A549 (cell line): ENCODE measurements at regions not wholly inside any gene's neighbourhood (a gene's known extent, or its start where the extent isn't known, plus 50 kb on each side); places are given as distances from the start of the nearest gene placed in this dataset.

Source experiments
- BCL3 ChIP-seq: fragments of >200 bp; sonication (Bioruptor Twin); formaldehyde crosslinking; IDR thresholded peaks from 3 replicates; pipeline ENCODE4 v1.6.1; 2016
- CTCF ChIP-seq: fragments of >200 bp; sonication (Bioruptor Twin); formaldehyde crosslinking; IDR thresholded peaks from 3 replicates; pipeline ENCODE4 v1.5.1; 2016
- EP300 ChIP-seq, 2 experiments: fragments of >200 bp; sonication (Bioruptor Twin); formaldehyde crosslinking; IDR thresholded peaks; 2 replicates in 1 of 2; 3 replicates in 1 of 2; pipeline ENCODE4 v1.6.1; 2016 to 2017
- FOXS1 ChIP-seq: fragments of 250-450 bp; sonication (Bioruptor Pico); IDR thresholded peaks from 2 replicates; pipeline ENCODE4 v1.5.0; 2020; ENCODE audit warnings: mild to moderate bottlenecking, moderate library complexity
- REST ChIP-seq: fragments of 200-600 bp; sonication (generic); IDR thresholded peaks from 2 replicates; pipeline ENCODE4 v1.6.1; 2016; ENCODE audit warnings: antibody characterized with exemption, mild to moderate bottlenecking, moderate library complexity

GRCh38 chr6:104484191-104484590, 375.5 kb downstream of the HACE1 start:
- TF ChIP-seq REST (no peak), EP300 (IDR thresholded peaks at IDR 0.05) (no peak), CTCF (no peak), FOXS1 (CRISPR knock-in tag) (no peak), BCL3 (no peak)
